Left cardiac atrium (tissue), 4 donors: ENCODE measurements at regions not wholly inside any gene's neighbourhood (a gene's known extent, or its start where the extent isn't known, plus 50 kb on each side); places are given as distances from the start of the nearest gene placed in this dataset.
A peak's percentile ranks its signal among the peaks of the same experiment; 100 is the strongest.
"Not testable (repeated sequence)": the region's sequence is repeated elsewhere in the genome, so short reads cannot be mapped to it uniquely, and the experiment has no call there.

Experiments
- ATAC-seq, 2 donors: fragments of 200-7000 bp; cut with Tn5 transposase; one replicate each; pipeline ENCODE4 v1.9.1; 2020; ENCODE audit warnings: mild to moderate bottlenecking in 2 of 2, moderate library complexity in 2 of 2
- DNase-seq: peaks from one replicate; pipeline ENCODE4 v3.0.0-alpha.2; 2020
- intact Hi-C, 2 donors: fragments of 100-400 bp; cut with DNase I; formaldehyde crosslinking; loops; one replicate each; pipeline versions ENCODE4 v1.14.1 to v1.15.1; 2022 to 2023
- donor health status: DM: no; HTN: yes; CAD: no.
- donor health status: DM: no; HTN: yes; CAD: no; lungs with severe emphysema.
- donor health status: DM: yes; HTN: yes; CAD: no.
- donor health status: Dilated cardiomyopathy.

GRCh38 chr2:208872591-208872990 is 466.0 kb downstream of the PTH2R start:
- no peak for DNase-seq
- intact Hi-C loops: no loop called here
- ATAC-seq: no peak

DNA sequence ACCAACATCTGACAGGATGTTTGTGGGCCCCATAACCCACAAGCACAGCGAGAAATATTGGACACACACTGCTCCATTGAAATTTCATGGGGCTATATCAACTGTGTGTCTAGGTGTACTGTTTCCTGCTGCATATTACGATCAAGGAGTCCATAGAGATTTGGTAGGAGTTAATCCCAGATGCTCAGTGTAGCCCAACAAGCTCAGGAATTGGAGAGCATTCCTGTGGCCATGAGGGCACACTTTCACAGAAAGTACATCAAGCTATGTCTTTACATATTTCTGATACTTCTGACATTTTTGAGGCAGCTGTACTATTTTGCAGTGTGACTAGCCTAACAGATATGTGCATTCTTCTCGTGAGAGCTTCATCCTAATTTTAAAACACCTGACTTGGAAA is 473.1 kb downstream of the PTH2R start:
- DNase-seq (no peak), ATAC-seq (no peak)
- intact Hi-C loops: no loop called here

DNA sequence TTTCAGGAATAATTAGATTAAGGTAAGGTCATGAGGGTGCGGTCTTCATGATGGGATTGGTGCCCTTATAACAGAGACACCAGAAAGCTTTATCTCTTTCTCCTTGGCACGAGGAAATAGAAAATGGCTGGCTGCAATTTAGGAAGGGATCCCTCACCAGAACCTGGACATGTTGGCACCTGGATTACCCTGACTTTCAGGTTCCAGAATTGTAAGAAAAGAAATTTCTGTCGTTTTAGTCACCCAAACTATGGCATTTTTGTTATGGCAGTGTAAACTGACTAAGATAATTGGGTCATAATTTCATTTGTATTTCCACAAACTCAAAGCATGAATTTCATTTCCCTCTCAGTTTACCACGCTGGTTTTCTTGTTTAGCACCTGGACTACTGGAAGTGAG is 473.6 kb downstream of the PTH2R start:
- intact Hi-C loops: no loop called here
- ATAC-seq (no peak), DNase-seq (no peak)

DNA sequence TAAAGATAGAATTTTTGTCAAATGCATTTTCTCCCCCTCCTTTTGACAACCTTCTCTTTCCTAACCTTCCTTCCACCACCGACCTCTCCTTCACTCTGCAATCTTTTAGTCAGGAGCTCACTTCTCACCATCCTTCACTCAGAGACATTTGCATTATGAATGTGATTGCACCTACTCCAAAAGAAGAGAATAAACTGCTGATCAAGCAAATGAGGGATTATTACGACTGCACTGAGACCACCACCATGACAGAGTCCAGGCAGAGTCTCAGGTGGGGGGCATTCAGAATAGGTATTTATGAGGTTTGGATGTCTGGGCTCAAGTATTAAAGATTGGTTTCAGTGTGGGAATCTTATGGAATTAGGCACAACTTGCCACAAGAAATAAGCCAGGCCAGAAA is 483.9 kb downstream of the PTH2R start:
- intact Hi-C loops: no loop called here
- no peak for ATAC-seq
- DNase-seq: no peak

GRCh38 chr2:208892203-208892602 is 485.6 kb downstream of the PTH2R start:
- intact Hi-C loops: no loop called here
- no peak for DNase-seq
- no peak for ATAC-seq

GRCh38 chr2:208906330-208906729 is 499.7 kb downstream of the PTH2R start:
- DNase-seq (no peak), ATAC-seq (no peak)
- intact Hi-C loops: no loop called here

DNA sequence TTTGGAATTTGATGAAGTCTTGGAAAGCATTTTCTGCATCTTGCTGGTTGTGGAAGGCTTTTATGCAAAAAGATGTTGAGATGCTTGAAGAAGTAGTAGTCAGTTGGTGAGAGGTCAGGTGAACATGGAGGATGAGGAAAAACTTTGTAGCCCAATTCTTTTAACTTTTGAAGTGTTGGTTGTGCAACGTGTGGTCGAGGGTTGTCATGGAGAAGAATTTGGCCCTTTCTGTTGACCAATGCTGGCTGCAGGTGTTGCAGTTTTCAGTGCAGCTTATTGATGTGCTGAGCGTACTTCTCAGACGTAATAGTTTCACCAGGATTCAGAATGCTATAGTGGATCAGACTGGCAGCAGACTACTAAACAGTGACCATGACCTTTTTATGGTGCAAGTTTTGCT is 508.4 kb upstream of the MAP2 start:
- no peak for DNase-seq

GRCh38 chr2:208916881-208917280 is 507.0 kb upstream of the MAP2 start:
- intact Hi-C loops: no loop called here
- no peak for DNase-seq
- ATAC-seq: no peak

More for the DNA sequence above, 508.4 kb upstream of the MAP2 start:
- ATAC-seq: no peak
- intact Hi-C loops: no loop called here

DNA sequence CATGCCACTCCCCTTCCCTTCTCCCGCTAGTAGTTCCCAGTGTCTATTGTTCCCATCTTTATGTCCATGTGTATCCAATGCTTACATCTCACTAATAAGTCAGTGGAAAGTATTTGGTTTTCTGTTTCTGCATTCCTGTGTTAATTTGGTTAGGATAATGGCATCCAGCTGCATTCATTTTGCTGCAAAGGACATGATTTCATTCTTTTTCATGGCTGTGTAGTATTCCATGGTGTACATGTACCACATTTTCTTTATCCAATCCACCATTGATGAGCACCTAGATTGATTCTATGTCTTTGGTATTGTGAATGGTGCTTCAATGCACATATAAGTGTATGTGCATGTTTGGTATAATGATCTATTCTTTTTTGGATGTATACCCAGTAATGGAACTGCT is 502.5 kb upstream of the MAP2 start:
- intact Hi-C loops, ATAC-seq, DNase-seq: not testable (repeated sequence)

DNA sequence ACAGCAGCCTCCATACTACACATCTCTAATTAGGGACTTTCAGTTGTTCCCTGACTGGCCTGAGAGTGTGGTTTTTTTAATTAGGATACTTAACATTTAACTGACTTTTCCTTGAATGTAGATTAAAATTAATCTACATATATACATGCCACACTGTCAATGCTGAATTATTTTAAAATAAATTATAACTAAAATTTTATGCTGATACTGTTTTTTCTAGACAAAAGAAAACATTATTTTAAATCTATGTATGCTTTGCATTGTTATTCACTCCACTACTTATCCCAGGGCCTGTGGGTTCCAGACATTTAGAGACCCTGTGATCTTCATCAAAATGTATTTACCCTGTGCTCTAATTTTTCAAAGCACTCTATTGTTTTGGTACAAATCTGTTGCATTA is 496.0 kb upstream of the MAP2 start:
- DNase-seq (no peak), ATAC-seq (no peak)
- intact Hi-C loops: no loop called here

DNA sequence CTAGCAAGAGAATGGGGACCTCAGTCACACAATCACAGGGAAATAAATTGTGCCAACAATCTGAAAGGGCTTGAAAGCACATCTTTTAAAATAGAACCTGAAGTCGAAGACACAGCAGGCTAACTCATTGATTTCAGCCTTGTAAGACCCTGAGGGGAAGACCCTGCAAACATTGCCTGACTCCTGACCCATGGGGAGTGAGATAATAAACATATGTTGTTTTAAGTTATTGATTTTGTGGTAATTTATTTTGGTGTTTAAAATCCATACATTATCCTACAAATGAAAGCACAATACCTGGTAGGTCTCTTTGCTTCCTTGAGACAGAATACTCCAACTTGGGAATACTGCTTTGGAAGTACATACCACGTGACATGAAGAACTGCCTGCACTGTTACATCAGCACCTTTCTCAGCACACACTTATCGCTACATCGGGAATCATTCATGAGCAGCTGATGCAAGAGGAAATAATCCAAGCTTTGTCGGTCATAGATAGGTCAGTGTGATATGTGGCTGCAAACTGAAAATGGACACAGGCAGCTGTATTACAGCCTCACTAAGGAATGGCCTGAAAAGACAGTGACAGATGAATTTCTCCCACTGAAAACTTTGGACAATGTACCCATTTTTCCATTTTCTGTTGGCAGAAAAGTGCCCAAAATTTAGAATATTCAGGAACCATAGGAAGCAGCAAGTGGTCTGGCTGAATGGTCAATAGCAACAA is 494.5 kb upstream of the MAP2 start:
- ATAC-seq (no peak), DNase-seq (no peak)
- intact Hi-C loops: no loop called here

DNA sequence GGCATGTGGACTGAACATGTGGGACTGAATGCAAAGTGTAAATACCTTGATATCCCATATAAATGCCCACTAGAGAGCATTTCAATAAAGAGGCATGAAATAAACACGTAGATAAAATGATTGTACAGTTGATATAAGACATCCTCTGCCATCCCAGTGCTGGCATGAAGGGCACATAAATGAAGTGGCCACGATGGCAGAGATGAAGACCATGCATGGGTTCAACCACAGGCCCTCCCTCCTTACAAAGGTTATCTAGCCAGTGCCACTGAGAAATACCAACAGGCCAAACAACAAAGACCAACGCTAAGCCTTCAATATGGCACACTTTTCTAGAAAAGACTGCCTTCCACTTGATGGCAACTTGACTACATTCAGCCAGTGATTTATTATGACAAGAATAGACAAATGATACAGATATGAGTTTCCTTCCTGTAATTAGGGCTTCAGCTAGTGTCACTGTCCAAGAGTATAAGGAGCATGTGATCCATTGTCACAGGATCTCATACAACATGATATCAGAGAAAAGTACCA is 493.9 kb upstream of the MAP2 start:
- no peak for DNase-seq
- intact Hi-C loops: no loop called here
- no peak for ATAC-seq

DNA sequence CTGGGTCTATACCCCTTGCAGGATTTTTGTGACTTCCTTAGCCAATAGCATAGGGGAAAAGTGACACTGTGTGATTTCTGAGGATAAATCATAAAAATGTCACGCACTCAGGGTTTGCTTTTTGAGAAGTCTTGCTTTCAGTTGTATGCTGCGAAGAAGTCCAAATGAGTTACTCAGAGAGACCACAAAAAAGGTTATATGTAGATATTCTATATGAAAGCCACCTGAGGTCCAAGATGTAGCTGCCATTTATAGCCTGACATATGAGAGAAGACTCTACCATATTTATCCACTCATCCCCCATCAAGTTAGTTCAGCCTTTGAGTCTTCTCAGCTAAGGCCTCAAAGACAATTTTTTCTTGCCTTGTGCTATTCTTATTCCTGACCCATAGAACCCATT is 488.3 kb upstream of the MAP2 start:
- intact Hi-C loops: no loop called here
- ATAC-seq (no peak), DNase-seq (no peak)

DNA sequence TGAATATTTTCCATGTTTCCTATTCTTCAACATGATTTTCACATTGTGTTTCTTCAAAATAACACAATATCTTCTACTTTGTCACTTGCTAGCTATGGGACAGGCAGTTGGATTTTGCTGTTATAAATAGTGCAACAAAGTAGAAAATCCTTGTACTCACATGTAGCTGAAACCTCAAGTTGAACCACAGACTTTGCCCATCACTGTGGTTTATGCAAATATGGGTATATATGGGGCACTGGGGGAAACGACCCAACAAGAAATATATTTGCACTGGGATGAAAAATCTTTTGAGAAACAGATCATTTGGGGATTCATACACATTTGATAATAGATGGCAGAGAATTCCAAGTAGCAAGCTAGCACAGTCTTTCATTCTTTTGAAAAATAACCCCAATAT is 486.3 kb upstream of the MAP2 start:
- DNase-seq: no peak
- intact Hi-C loops: no loop called here
- no peak for ATAC-seq

- DNase-seq: no peak
- peak in 1 of 2 donors; percentile 77 for ATAC-seq
- intact Hi-C loops: no loop called here
These were observed 484.0 kb upstream of the MAP2 start for GRCh38 chr2:208939852-208940251.

- intact Hi-C loops: no loop called here
- no peak for DNase-seq
- ATAC-seq: no peak
These were observed 478.1 kb upstream of the MAP2 start for GRCh38 chr2:208945719-208946256.

GRCh38 chr2:208948073-208948472 is 475.8 kb upstream of the MAP2 start:
- intact Hi-C loops: no loop called here
- DNase-seq (no peak), ATAC-seq (no peak)

- ATAC-seq (no peak), DNase-seq (no peak)
- intact Hi-C loops: no loop called here
These were observed 453.8 kb upstream of the MAP2 start for GRCh38 chr2:208970070-208970469.

DNA sequence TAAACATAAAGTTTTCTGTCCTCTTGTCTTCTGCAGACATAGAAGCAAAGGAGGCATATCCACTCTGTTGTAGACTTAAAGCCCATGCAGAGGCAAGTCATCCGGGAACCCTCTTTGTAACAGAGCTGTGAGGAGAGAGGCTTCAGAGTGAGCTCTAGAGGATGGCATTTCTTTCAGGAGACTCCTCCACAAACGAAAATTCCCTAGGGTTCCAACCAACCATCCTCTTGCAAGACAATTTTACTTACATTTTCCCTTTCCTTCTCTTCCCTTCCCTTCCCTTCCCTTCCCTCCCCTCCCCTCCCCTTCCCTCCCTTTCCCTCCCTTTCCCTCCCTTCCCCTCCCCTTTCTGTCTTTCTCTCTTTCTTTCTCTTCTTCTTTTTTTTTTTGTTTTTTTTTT is 446.3 kb upstream of the MAP2 start:
- no peak for ATAC-seq
- DNase-seq: no peak
- intact Hi-C loops: no loop called here

- intact Hi-C loops: no loop called here
These were observed 444.9 kb upstream of the MAP2 start for GRCh38 chr2:208978946-208979345.

GRCh38 chr2:208980321-208980720 is 443.5 kb upstream of the MAP2 start:
- intact Hi-C loops: no loop called here
- no peak for ATAC-seq
- no peak for DNase-seq

More at GRCh38 chr2:208978946-208979345, 444.9 kb upstream of the MAP2 start:
- no peak for ATAC-seq
- no peak for DNase-seq
